HT1080 (cell line): ENCODE measurements at regions not wholly inside any gene's neighbourhood (a gene's known extent, or its start where the extent isn't known, plus 50 kb on each side); places are given as distances from the start of the nearest gene placed in this dataset.

ENCODE experiments used
- DNase-seq: peaks from one replicate; pipeline ENCODE4 v3.0.0-alpha.2; 2015; ENCODE audit warnings: low read depth

DNA sequence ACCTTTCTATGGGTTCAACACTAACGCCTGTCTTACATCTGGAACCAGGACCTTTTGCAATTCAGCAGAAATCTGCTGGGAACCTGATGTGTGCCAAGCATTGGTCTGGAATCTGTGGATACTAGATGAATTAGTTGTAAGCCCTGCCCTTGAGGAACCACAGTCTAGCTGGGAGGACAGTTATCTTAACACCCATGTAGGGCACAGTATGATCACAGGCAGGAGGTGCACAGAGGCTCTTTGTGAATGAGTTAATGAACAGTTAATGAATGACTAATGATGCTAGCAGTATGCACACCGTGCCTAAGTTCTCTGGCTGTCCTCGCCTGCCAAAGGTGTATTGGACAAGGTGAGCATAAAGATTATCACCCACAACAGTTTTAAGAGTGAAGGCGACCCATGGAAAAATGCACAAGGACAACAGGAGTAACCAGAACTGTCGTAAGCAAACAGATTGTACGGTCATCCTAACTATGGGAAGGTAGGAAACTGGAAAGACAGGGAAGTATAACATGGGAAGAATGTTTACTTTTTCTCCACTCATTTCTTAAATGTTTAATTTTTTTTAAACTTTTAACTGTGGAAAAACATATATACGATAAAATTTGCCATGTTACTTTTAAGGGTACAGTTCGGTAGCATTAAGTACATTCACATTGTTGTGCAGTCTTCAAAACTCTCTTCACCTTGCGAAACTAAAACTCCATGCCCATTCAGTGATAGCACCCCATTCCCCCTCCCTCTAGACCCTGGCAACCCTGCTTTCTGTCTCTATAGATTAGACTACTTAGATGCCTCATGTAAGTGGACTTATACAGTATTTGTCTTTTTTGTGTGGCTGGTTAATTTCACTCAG is 139.9 kb downstream of the CXCL12 start:
- DNase-seq: no peak

DNA sequence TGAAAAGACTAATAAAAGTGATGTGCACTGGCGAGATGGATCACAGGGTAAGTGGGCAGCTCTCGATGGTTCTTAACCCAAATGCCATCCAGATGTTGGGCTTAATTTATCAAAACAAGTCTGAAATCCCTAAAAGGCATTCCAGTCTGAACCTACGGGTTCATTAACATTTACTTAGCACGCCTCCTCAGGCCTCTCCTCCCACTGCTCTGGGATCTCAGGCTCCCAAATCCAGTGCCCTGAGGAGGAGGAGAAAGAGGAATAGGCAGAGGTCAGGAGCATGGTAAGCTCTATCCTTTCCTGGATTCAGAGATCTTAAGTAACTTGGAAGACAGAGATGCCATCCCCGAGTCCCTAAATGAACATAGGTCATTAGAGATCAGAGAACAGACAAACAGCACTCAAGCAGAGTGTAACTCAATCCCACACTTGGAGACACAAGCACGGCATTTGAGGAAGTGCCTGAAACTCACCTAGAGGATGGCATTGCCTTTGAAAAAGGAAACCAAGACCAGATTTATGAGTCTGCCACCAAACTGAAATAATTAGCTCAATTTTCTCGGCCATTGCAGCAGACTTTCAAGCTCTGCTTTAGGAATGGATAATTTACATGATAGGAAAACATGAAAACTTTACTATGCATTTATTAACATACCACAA is 140.9 kb downstream of the CXCL12 start:
- no peak for DNase-seq

DNA sequence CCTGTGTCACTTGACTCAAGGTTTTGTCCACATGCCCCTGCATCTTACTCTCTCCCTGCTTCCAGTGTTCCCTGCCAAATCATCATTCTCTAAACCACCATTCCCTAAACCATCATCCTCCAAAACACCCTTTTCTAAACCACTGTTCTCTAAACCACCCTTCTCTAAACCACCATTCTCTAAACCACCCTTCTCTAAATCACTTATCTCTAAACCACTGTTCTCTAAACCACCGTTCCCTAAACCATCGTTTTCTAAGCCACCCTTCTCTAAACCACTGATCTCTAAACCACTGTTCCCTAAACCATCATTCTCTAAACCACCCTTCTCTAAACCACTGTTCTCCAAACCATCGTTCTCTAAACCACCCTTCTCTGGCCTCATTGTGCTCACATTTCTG is 142.1 kb downstream of the CXCL12 start:
- DNase-seq: no peak

DNA sequence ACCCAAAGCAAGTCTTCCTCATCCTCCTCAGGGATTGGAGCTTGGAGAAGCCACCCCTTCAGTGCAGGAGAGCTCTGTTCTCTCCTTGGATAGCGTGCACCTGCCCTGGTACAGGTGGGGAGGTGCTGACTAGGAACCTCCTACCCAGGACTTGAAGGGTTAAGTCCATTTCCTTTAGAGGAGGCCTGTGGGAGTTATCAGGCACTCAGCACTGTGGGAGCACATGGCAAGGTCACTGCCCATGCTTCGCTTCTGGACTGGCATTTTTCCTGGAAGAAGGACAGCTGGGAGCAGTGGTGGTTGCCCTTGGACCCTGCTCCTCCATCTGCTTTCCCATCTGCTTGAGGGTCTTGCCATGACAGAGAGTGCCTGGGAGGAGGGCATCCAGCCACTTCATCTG is 142.8 kb downstream of the CXCL12 start:
- DNase-seq: no peak

DNA sequence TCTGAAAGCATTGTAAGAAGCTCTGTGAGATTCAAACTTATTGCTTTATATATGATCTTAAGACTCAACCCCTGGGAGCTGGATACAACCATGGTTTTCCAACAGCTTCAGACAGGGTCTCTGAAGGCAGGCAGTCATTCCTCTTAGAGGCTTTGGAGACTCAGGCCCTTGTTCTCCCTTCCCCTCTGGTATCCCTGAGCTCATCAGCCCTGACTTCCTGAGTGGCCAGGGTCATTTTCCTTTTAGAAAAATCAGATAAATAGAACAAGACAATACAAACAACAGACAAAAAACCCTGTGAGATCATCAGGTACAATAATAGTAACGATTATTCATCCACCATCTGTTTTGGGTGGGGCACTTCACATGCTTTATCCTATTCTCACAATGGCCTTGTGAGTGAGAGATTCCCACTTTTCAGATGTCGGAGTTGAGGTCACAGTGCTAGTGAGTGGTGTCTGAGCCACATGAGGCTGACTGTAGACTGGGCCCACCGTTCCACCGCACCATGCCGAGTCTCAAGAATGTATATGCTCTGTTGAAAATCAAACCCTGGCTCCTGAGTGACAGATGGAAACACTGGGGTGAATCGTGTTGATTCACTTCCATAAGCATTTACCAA is 144.2 kb downstream of the CXCL12 start:
- DNase-seq: no peak

DNA sequence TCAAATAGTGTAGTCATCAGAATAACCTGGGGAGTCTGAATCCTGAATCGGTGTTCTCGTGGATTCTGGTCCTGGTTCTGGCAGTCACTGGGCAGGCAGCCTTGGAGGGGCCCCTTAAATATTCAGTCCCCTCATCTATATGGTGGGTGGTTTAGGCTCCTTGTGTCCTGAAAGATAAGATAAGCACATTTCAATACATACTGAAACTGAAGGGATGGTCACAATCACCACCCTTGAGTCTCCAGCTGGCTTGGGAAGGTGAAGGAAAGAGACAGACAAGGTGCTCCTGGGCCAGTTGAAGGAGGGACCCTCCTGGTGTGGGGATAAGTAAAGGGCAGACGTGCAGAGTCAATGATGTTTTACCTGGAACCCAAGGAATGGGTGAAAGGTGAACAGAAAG is 146.7 kb downstream of the CXCL12 start:
- no peak for DNase-seq

DNA sequence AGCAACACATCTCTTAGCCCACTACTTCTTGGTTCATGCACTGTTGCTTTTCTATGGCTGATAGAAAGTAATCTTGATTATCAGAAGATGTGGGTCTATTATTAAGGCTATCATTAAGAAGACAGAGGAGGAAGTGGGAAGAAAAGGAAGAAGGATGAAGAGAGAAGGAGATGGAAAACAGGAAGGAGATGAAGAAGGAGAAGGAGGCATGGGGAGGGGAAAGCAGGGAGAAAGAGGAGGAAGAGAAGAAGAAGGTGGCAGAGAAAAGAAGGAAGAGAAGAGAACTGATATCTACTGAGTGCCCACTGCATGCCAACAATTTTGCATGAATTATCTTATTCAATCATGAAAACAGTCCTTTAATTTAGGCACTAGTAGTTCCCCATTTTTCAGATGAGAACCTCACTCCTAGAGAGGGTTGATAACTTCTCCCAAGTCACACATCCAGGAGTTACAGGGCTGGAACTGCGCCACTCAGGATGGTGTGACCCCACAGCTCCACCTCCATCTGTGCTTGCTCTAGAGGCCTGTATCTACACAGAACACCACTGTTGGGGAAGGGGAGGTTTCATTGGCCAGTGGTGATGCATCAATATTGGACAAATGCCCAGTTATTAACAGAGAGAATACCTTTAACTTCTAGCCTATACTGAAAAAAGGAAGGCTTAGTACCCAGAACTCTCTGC is 147.4 kb downstream of the CXCL12 start:
- DNase-seq: no peak

DNA sequence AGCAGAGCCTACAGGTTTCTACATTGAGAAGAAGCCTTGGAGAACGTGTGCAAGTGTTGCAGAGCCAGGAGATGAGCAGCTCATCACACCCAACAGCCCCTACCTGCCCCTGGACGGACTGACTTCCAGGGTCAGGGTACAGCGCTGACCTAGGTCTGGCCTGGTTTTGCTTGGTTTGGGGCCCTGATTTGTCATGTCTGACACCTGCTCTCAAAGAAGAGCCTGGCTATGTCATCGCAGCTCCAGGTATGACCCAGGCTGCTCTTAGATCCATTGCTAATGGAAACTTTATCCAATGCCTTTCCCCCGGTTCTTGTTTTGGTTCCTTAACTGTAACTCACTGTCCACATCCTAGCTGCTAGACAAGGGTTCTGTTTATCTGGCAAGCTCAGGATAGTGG is 149.5 kb downstream of the CXCL12 start:
- no peak for DNase-seq

DNA sequence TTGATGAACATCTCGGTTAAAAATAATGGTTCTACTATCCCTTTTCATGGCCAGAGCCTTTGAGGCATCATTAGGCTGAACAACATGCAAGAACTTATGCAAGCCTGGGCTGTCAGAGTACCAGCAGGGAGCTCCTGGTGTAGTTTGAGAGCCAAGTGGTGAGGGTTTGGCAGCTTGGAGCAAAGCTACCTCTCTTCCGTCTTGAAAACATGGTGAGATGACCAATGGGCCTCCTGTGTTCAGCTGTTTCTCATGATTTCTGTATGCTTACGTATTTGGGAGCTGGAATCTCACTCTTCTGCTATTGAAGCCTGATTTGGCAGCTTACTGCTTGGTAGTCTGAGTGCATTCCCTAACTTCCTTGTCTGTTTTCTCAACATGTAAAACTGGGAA is 150.4 kb downstream of the CXCL12 start:
- DNase-seq: no peak

DNA sequence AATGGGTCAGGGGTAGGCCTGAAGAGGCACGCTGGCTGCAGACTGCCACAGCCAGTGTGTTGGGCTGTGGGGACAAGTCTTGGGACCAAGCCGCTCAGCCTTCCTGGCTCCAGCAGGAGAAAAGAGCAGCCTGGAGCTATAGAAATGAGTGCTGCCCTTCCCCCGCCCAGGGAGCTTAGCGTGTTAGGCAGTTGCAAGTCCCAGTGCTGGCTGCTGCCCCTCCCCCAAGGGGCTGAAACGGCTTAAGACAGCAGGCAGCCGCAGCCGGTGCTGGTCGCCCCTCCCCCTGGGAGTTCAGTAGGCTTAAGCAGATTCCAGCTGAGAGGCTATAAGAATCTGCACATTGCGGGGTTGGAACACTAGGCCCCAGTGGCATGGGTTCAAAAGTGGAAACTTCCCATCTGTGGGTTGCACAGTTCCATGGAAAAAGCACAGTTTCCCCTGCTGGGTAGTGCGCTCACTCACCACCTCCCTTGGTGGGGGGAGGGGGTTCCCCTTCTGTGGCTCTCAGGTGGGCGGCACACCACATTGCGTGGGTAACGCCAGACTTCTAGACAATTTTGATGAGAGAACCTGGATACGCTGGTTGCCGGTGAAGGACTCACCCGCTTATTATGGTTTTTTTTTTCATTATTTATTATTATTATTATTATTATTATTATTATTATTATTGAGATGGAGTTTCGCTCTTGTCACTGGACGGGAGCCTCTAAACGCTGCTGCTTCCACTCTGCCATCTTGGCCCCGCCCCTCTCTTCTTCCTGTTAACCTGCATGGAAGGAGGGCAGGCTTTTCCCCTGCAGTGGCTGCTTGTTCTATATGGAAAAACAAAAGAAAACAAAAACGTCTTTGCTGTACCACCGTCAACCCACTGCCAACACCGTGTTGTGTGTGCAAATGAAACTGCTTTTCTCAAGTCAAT is 151.1 kb downstream of the CXCL12 start:
- DNase-seq: no peak

DNA sequence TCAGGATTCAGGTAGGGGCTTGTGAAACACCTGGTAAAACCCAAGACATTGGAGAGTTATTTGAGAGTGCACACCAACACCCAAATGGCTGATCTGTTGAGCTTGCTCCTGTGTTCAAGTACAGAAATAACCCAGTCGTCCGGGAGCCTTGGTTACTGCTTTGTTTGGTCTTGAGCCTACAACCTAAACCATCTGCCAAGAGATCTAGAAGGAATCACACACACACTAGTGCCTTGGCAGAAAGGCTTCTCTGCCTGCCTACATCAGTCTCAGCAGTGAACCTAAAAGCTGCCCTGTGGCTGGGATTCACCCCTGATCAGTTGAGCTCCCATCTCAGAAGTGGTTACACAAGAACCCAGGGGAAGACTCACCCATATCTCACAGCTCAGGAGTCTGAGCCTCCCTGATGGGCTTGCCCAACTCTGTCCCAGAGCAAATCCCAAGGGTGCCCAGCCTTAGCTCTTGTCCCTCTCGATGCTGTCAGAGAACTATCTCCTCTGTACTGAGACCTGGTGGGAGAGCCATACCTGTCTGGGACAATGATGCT is 167.6 kb downstream of the CXCL12 start:
- no peak for DNase-seq

DNA sequence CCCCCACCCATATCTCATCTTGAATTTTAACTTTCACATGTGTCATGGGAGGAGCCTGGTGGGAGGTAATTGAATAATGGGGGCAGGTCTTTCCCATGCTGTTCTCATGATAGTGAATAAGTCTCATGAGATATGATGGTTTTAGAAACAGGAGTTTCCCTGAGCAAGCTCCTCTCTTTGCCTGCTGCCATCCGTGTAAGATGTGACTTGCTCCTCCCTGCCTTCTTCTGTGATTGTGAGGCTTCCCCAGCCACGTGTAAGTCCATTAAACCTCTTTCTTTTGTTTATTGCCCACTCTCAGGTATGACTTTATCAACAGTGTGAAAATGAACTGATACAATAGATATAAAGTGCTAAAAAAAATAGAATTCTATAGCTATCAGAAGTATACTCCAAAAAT is 168.8 kb downstream of the CXCL12 start:
- no peak for DNase-seq

DNA sequence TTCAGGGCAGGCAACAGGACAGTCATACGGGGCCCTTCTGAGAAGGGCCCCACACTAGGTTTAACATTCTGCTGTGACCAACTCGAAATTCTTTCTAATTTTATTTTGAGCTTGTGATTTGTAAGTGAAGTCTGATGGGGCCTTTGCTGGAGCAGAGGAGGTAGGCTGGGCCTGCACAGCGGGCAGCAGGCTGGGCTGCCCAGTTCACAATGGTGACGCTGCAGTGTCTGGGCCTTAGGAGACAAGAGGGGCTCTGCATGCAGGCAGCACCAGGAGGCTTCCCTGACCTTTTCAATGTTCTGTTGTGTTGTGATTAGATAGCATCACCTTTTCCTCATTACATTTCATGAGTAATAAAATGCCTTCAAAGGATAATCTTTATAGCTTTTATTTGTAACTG is 175.1 kb downstream of the CXCL12 start:
- no peak for DNase-seq

DNA sequence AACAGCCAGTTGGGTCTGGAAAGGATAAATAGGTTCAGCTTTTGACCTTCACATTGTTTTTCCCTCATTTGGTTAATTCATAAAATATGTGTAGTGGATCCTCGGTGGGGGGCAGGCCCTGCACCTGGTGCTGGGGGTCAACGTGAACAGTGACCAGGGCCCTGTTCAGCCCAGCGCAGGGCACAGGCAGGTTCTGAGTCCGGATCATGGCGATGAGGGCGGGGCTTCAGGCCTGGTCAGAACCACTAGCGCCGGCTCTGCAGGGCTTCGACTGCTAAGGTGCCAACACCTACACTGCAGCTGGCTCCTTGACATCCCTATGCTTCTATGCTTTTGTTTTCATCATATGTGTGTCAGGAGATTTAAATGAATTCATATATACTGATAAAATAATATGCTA is 177.7 kb downstream of the CXCL12 start:
- DNase-seq: no peak

DNA sequence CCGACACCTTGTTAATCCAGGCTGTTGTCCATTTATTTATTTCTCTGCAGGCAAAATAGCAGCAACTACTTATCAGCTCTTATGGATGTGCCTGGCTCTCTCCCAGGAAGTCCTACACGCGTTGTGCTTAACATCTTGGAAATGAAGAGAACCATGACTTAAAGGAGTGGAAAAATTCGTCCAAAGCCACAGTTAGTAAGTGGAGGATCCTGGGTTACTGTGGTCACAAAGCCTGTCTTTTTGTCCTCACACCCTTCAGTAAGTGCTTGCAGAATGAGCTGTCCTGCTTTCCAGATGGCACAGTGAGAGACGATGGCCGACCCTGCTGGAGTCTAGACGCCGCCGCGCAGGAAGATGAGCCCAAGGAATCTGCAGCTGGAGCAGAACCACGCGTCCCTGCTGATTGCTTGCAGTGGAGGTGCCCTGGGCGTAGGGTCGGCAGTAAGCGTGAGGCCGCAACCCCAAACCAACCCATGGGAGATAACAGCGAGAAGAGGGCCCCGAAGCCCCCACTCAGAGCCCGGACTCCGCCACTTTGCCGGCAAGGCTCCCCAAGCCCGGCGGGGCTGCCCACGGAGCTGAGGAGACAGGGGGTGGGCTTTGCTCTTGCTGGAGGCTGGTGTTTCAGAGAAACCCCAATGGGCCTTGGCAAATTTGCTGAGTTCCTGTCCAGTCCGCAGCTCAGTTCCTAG is 178.6 kb downstream of the CXCL12 start:
- DNase-seq: no peak

DNA sequence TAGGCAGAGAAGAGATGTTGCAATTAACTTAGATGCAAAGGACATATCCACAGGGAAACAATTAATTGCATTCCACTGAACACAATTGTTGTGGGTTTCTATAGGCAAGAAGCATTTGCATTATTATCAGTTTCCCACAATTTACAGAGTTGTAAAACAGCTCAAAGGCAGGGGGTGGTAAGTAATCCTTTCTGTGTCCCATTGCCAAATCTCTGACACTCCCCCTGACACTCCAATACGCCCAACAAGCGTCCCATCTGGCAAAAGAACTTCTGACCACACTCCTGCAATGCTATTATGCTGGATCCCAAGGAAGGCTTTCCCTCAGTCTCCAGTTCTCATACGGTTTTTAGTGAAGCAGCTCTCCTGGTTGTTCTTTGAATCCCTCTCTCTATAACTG is 179.8 kb downstream of the CXCL12 start:
- DNase-seq: no peak

DNA sequence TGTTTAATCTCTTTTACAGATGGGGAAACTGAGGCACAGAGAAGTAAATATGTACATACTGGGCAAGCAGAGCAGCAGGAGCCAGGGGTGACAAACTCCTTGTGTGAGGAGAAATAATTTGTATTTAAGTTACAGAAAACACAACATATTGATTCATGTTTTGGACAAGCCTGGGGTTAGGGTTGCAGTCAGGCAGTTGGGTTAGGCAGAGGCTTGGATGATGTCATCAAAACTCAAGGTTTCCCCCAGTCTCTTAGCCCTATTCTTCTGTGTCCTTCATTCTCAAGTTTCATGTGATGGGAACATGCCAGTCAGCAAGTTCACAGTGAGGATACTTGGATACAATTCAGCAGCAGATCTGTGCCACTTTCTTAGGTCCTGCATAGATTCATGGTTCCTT is 181.4 kb downstream of the CXCL12 start:
- no peak for DNase-seq

DNA sequence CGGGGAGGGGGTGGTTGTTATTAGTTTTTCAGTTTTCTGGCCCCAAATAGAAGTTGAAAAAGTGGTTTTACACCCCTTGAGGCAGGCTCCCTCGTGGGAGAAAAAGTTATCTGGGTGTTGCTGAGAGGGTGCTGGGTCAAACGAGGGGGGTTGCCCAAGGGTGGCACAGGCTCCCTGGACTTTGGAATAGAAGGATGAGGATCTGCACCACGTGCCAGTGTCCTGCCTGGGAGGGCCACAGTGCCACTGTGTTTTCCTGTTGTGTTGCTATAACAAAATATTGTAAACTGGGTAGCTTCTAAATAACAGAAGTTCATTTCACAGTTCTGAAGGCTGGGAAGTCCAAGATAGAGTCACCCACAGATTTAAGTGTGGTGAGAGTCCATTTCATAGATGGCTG is 181.9 kb downstream of the CXCL12 start:
- no peak for DNase-seq

DNA sequence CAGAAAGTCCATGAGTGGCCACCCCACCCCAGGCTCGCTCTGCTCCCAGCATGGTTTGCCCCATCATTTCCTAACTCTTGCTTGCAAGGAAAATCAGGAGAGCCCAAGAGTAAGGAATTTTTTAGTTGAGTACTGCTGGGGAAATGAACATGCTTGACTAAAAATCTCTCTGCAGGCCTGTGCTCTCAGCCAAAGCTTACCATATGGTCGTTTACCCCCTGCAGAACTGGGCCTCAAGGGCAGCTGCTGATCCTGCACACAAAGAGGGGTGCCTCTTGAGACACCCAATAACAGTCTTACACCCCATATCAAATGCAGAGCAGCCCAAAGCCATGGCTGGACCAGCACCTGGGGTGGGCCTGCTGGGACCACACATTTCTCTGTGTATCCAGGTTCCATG is 183.2 kb downstream of the CXCL12 start:
- DNase-seq: no peak

DNA sequence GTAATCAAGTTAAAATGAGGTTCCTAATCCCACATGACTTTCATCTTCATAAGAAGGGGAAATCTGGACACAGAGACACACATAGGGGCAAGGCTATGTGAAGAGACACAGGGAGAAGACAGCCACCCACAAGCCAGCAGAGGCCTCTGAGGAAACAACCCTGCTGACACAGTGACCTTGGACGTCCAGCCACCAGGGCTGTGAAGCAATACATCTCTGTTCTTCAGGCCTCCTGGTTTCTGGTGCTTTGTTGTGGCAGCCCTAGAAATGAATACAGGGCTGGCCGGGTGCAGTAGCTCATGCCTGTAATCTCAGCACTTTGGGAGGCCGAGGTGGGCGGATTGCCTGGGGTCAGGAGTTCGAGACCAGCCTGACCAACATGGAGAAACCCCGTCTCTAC is 183.9 kb downstream of the CXCL12 start:
- no peak for DNase-seq
